MM.1S (cell line): ENCODE measurements at regions not wholly inside any gene's neighbourhood (a gene's known extent, or its start where the extent isn't known, plus 50 kb on each side); places are given as distances from the start of the nearest gene placed in this dataset.

Experiments used
- DNase-seq: peaks from one replicate; pipeline ENCODE4 v3.0.0-alpha.2; 2015
- H2AFZ ChIP-seq: fragments of 300-600 bp; sonication (generic); 2 replicates; pipeline ENCODE4 v1.6.0; 2016; ENCODE audit warnings: antibody characterized with exemption, low read length
- H3F3A ChIP-seq: fragments of 300-600 bp; sonication (generic); 2 replicates; pipeline ENCODE4 v1.6.1; 2016; ENCODE audit warnings: mild to moderate bottlenecking, antibody characterized with exemption, low read length, moderate library complexity, mixed read lengths; ENCODE audit not compliant: insufficient read depth
- H3K27ac ChIP-seq: fragments of 300-600 bp; sonication (generic); 2 replicates; pipeline ENCODE4 v1.5.1; 2016; ENCODE audit warnings: mild to moderate bottlenecking, low read length
- H3K27me3 ChIP-seq: fragments of 300-600 bp; sonication (generic); replicated peaks from 2 replicates; pipeline ENCODE4 v1.6.0; 2016; ENCODE audit warnings: low read length; ENCODE audit not compliant: insufficient read depth
- H3K36me3 ChIP-seq: fragments of 300-600 bp; sonication (generic); replicated peaks from 2 replicates; pipeline ENCODE4 v1.6.1; 2016; ENCODE audit warnings: mild to moderate bottlenecking, low read length, mixed read lengths; ENCODE audit not compliant: insufficient read depth
- H3K4me1 ChIP-seq: fragments of 300-600 bp; sonication (generic); 2 replicates; pipeline ENCODE4 v1.6.1; 2016; ENCODE audit warnings: low read length, mixed read lengths
- H3K4me2 ChIP-seq: fragments of 300-600 bp; sonication (generic); 2 replicates; pipeline ENCODE4 v1.6.0; 2016; ENCODE audit warnings: low read depth, low read length
- H3K4me3 ChIP-seq: fragments of 300-600 bp; sonication (generic); 2 replicates; pipeline ENCODE4 v1.5.1; 2016; ENCODE audit warnings: low read length, mixed read lengths
- H3K79me2 ChIP-seq: fragments of 300-600 bp; sonication (generic); 2 replicates; pipeline ENCODE4 v1.6.1; 2016; ENCODE audit warnings: mixed run types, low read length, mixed read lengths
- H3K9ac ChIP-seq: fragments of 300-600 bp; sonication (generic); 2 replicates; pipeline ENCODE4 v1.6.1; 2016; ENCODE audit warnings: low read length, mixed read lengths
- H3K9me2 ChIP-seq: fragments of 300-600 bp; sonication (generic); replicated peaks from 2 replicates; pipeline ENCODE4 v1.6.1; 2016; ENCODE audit warnings: mild to moderate bottlenecking, low read length, mixed read lengths; ENCODE audit not compliant: insufficient read depth
- H3K9me3 ChIP-seq: fragments of 300-600 bp; sonication (generic); replicated peaks from 2 replicates; pipeline ENCODE4 v1.6.1; 2016; ENCODE audit warnings: mild to moderate bottlenecking, low read length, mixed read lengths; ENCODE audit not compliant: insufficient read depth
- H4K20me1 ChIP-seq: fragments of 300-600 bp; sonication (generic); 2 replicates; pipeline ENCODE4 v1.6.1; 2016; ENCODE audit warnings: mild to moderate bottlenecking, low read length, moderate library complexity, mixed read lengths; ENCODE audit not compliant: insufficient read depth
- CTCF ChIP-seq: fragments of 300-600 bp; sonication (generic); IDR thresholded peaks from 2 replicates; pipeline ENCODE4 v1.5.1; 2016; ENCODE audit warnings: antibody characterized with exemption, low read length, mixed read lengths
- EZH2 ChIP-seq: fragments of 300-600 bp; sonication (generic); optimal IDR thresholded peaks from 2 replicates; pipeline ENCODE3; 2017; ENCODE audit warnings: low read depth, mild to moderate bottlenecking, antibody characterized with exemption, low read length, mixed read lengths
- EZH2phosphoT487 ChIP-seq: fragments of 300-600 bp; sonication (generic); IDR thresholded peaks from 2 replicates; pipeline ENCODE4 v1.6.1; 2018; ENCODE audit warnings: antibody characterized with exemption, low read length

- H4K20me1 ChIP-seq: no peaks in the 10 kb centered on the region
- H3K9ac ChIP-seq: no peak overlapping the region
- no peaks in the 10 kb centered on the region for H3K9me2 ChIP-seq
- DNase-seq: no peak
- no peaks in the 10 kb centered on the region for H3K9me3 ChIP-seq
- no peaks in the 10 kb centered on the region for H3K36me3 ChIP-seq
- no peaks in the 10 kb centered on the region for H3F3A ChIP-seq
- no peak overlapping the region for H3K4me2 ChIP-seq
- no peaks in the 10 kb centered on the region for H3K4me1 ChIP-seq
- no peak overlapping the region for H2AFZ ChIP-seq
- H3K4me3 ChIP-seq: no peak overlapping the region
- no peaks in the 10 kb centered on the region for H3K27me3 ChIP-seq
- TF ChIP-seq EZH2 (no peak), EZH2phosphoT487 (no peak)
- H3K79me2 ChIP-seq: no peaks in the 10 kb centered on the region
- no peak overlapping the region for H3K27ac ChIP-seq
Observed at GRCh38 chr2:138193416-138194213, 229.3 kb downstream of the HNMT start.

- TF ChIP-seq EZH2phosphoT487: no peak
- no peak for TF ChIP-seq EZH2
- no peak for TF ChIP-seq CTCF
- Histone ChIP-seq H3K79me2 (no peaks in the 10 kb centered on the region), H3K9ac (no peak overlapping the region), H3K36me3 (no peaks in the 10 kb centered on the region), H3K4me1 (no peaks in the 10 kb centered on the region), H2AFZ (no peak overlapping the region), H3K27ac (no peak overlapping the region), H3K4me3 (no peak overlapping the region), H3F3A (no peaks in the 10 kb centered on the region), H3K9me2 (no peaks in the 10 kb centered on the region), H3K4me2 (no peak overlapping the region), H3K9me3 (no peaks in the 10 kb centered on the region), H4K20me1 (no peaks in the 10 kb centered on the region), H3K27me3 (no peaks in the 10 kb centered on the region)
- no peak for DNase-seq
Observed at GRCh38 chr2:138201286-138201685, 237.0 kb downstream of the HNMT start.

- Histone ChIP-seq H3K9ac (no peak overlapping the region), H3F3A (no peaks in the 10 kb centered on the region), H3K9me2 (no peaks in the 10 kb centered on the region), H3K4me1 (no peaks in the 10 kb centered on the region), H3K4me3 (no peak overlapping the region), H4K20me1 (no peaks in the 10 kb centered on the region), H3K4me2 (no peak overlapping the region), H3K27me3 (no peaks in the 10 kb centered on the region), H3K36me3 (no peaks in the 10 kb centered on the region), H3K9me3 (no peaks in the 10 kb centered on the region), H2AFZ (no peak overlapping the region), H3K27ac (no peak overlapping the region), H3K79me2 (no peaks in the 10 kb centered on the region)
- no peak for TF ChIP-seq EZH2
- no peak for TF ChIP-seq EZH2phosphoT487
- no peak for TF ChIP-seq CTCF
- no peak for DNase-seq
Observed at GRCh38 chr2:138202762-138203161, 238.5 kb downstream of the HNMT start.

- Histone ChIP-seq H3K79me2 (no peaks in the 10 kb centered on the region), H3K4me1 (no peaks in the 10 kb centered on the region)
- TF ChIP-seq EZH2: no peak
- no peak for TF ChIP-seq CTCF
- TF ChIP-seq EZH2phosphoT487: no peak
Observed at GRCh38 chr2:138205281-138205680, 241.0 kb downstream of the HNMT start.

More at GRCh38 chr2:138205281-138205680, 241.0 kb downstream of the HNMT start:
- Histone ChIP-seq H3K27me3 (no peaks in the 10 kb centered on the region), H2AFZ (no peak overlapping the region), H3K9ac (no peak overlapping the region), H3K4me3 (no peak overlapping the region), H3K27ac (no peak overlapping the region), H3K36me3 (no peaks in the 10 kb centered on the region), H3K9me3 (no peaks in the 10 kb centered on the region), H3F3A (no peaks in the 10 kb centered on the region), H3K4me2 (no peak overlapping the region), H3K9me2 (no peaks in the 10 kb centered on the region), H4K20me1 (no peaks in the 10 kb centered on the region)
- DNase-seq: no peak
